Common myeloid progenitor, CD34-positive (primary cell): ENCODE measurements at regions not wholly inside any gene's neighbourhood (a gene's known extent, or its start where the extent isn't known, plus 50 kb on each side); places are given as distances from the start of the nearest gene placed in this dataset.
A peak's percentile ranks its signal among the peaks of the same experiment; 100 is the strongest.

Experiments used
- CTCF ChIA-PET: fragments of 350-600 bp; sonication (Branson Sonifier 250); formaldehyde crosslinking; loops from one replicate; lab custom pipeline; 2021; ENCODE audit warnings: antibody characterized with exemption; lab: Charles Lee
- POLR2A ChIA-PET: fragments of 350-600 bp; sonication (Branson Sonifier 250); formaldehyde crosslinking; loops from one replicate; lab custom pipeline; 2021; ENCODE audit warnings: antibody characterized with exemption; lab: Charles Lee
- DNase-seq, 3 donors: peaks; one replicate each; pipeline versions ENCODE4 v3.0.0 to v3.0.0-alpha.2; 2013
- H3K27ac ChIP-seq, 2 experiments: 1 replicate in 1 of 2; 2 replicates in 1 of 2; pipeline ENCODE4 v1.7.0; 2013; ENCODE audit warnings: inconsistent platforms in 2 of 2, low read length in 2 of 2, mild to moderate bottlenecking in 2 of 2, low read depth in 1 of 2, moderate library complexity in 1 of 2; ENCODE audit not compliant: severe bottlenecking in 2 of 2, insufficient read depth in 1 of 2, poor library complexity in 1 of 2
- H3K27me3 ChIP-seq, 5 experiments: replicated peaks in 2 of 5; 1 replicate in 3 of 5; 2 replicates in 2 of 5; pipeline versions ENCODE4 v1.6.1 to v1.7.0; 2013; ENCODE audit warnings: low read length in 4 of 5, mild to moderate bottlenecking in 2 of 5, moderate library complexity in 2 of 5, inconsistent platforms in 1 of 5; ENCODE audit not compliant: insufficient read depth in 5 of 5, control insufficient read depth in 4 of 5
- H3K36me3 ChIP-seq, 4 experiments: 1 replicate in 2 of 4; 2 replicates in 2 of 4; pipeline versions ENCODE4 v1.6.1 to v1.7.0; 2013; ENCODE audit warnings: low read length in 3 of 4, control low read depth in 1 of 4, mild to moderate bottlenecking in 1 of 4; ENCODE audit not compliant: control insufficient read depth in 4 of 4, insufficient read depth in 4 of 4
- H3K4me1 ChIP-seq, 4 experiments: 1 replicate in 3 of 4; 2 replicates in 1 of 4; pipeline versions ENCODE4 v1.6.1 to v1.7.1; 2013; ENCODE audit warnings: low read length in 3 of 4, mild to moderate bottlenecking in 3 of 4, control low read depth in 1 of 4, inconsistent platforms in 1 of 4, moderate library complexity in 1 of 4; ENCODE audit not compliant: control insufficient read depth in 4 of 4, insufficient read depth in 4 of 4; ENCODE audit errors: control extremely low read depth in 1 of 4
- H3K4me3 ChIP-seq, 7 experiments: 1 replicate in 4 of 7; 2 replicates in 3 of 7; pipeline versions ENCODE4 v1.5.1 to v1.7.0; 2013; ENCODE audit warnings: mild to moderate bottlenecking in 7 of 7, low read length in 6 of 7, moderate library complexity in 6 of 7, inconsistent platforms in 2 of 7, low read depth in 2 of 7, control low read depth in 1 of 7; ENCODE audit not compliant: insufficient read depth in 4 of 7, control insufficient read depth in 1 of 7; ENCODE audit errors: extremely low read depth in 1 of 7
- H3K9me3 ChIP-seq, 5 experiments: 1 replicate in 4 of 5; 2 replicates in 1 of 5; pipeline versions ENCODE4 v1.6.1 to v1.7.1; 2013; ENCODE audit warnings: low read length in 4 of 5, mild to moderate bottlenecking in 2 of 5, inconsistent platforms in 1 of 5, low read depth in 1 of 5, moderate library complexity in 1 of 5; ENCODE audit not compliant: control insufficient read depth in 4 of 5, insufficient read depth in 2 of 5; ENCODE audit errors: control extremely low read depth in 1 of 5
- WGBS: methylation state at CpG from one replicate; pipeline ENCODE4 v1.1.5; 2013; ENCODE audit not compliant: insufficient coverage; 5-methylcytosine and 5-hydroxymethylcytosine counted together

GRCh38 chr1:232579958-232580941 is 49.7 kb downstream of the SIPA1L2 start:
- DNase-seq = peak in 1 of 3 donors; percentile 14
- CTCF ChIA-PET = interaction anchor here (1.6 kb wide), 1 partner anchor 8 kb away, joined by 3 read pairs; no protein-coding TSS in a partner anchor
- H3K27ac ChIP-seq = no peak overlapping the region
- no peak overlapping the region for H3K4me3 ChIP-seq
- H3K4me1 ChIP-seq = peaks cover 4 to 21% (median 14%) of the 10 kb centered on the region in 4 experiments
- H3K36me3 ChIP-seq = no peaks in the 10 kb centered on the region
- WGBS = 89% methylated on average over 3 of the region's 3 CpGs
- no peaks in the 10 kb centered on the region for H3K27me3 ChIP-seq
- no peaks in the 10 kb centered on the region for H3K9me3 ChIP-seq
- POLR2A ChIA-PET = no interaction called here

GRCh38 chr1:232579466-232579865 is 50.5 kb downstream of the SIPA1L2 start:
- ChIA-PET POLR2A (no interaction called here), CTCF (interaction anchor here (1.4 kb wide), 1 partner anchor 17 kb away, joined by 3 read pairs; no protein-coding TSS in a partner anchor)
- no peaks in the 10 kb centered on the region for H3K36me3 ChIP-seq
- WGBS = no CpG with 5 or more reads among the region's 1 CpG
- H3K4me1 ChIP-seq = peaks cover 4 to 21% (median 14%) of the 10 kb centered on the region in 4 experiments
- DNase-seq = no peak
- H3K4me3 ChIP-seq = no peak overlapping the region
- no peaks in the 10 kb centered on the region for H3K27me3 ChIP-seq
- H3K27ac ChIP-seq = no peak overlapping the region
- no peaks in the 10 kb centered on the region for H3K9me3 ChIP-seq

- Histone ChIP-seq H3K4me3 (no peak overlapping the region), H3K4me1 (peaks cover 4 to 21% (median 14%) of the 10 kb centered on the region in 4 experiments), H3K27ac (no peak overlapping the region), H3K36me3 (no peaks in the 10 kb centered on the region), H3K27me3 (no peaks in the 10 kb centered on the region), H3K9me3 (no peaks in the 10 kb centered on the region)
- DNase-seq = peak in 2 of 3 donors; percentile 26 to 33
- 45% methylated on average over 1 of the region's 3 CpGs for WGBS
- POLR2A ChIA-PET = interaction anchor here (0.6 kb wide), 1 partner anchor 17 kb away, joined by 6 read pairs; no protein-coding TSS in a partner anchor
- CTCF ChIA-PET = interaction anchor here (1.4 kb wide), 1 partner anchor 16 kb away, joined by 3 read pairs; no protein-coding TSS in a partner anchor
These were observed 51.2 kb downstream of the SIPA1L2 start for GRCh38 chr1:232578651-232579195.

GRCh38 chr1:232577772-232578171 is 52.2 kb downstream of the SIPA1L2 start:
- Histone ChIP-seq H3K36me3 (no peaks in the 10 kb centered on the region), H3K4me3 (no peak overlapping the region), H3K9me3 (no peaks in the 10 kb centered on the region), H3K27me3 (no peaks in the 10 kb centered on the region), H3K27ac (no peak overlapping the region), H3K4me1 (peaks cover 4 to 21% (median 14%) of the 10 kb centered on the region in 4 experiments)
- no CpG with 5 or more reads among the region's 2 CpGs for WGBS
- ChIA-PET CTCF (interaction anchor here (1.4 kb wide), 1 partner anchor 9 kb away, joined by 3 read pairs; no protein-coding TSS in a partner anchor), POLR2A (no interaction called here)
- no peak for DNase-seq

GRCh38 chr1:232576537-232576936 is 53.4 kb downstream of the SIPA1L2 start:
- Histone ChIP-seq H3K9me3 (no peaks in the 10 kb centered on the region), H3K4me1 (peaks cover 4 to 21% (median 14%) of the 10 kb centered on the region in 4 experiments), H3K27ac (no peak overlapping the region), H3K27me3 (no peaks in the 10 kb centered on the region), H3K4me3 (no peak overlapping the region), H3K36me3 (no peaks in the 10 kb centered on the region)
- no peak for DNase-seq
- ChIA-PET CTCF (interaction anchor here (1.4 kb wide), 1 partner anchor 11 kb away, joined by 3 read pairs; no protein-coding TSS in a partner anchor), POLR2A (no interaction called here)
- 75% methylated on average over 6 of the region's 8 CpGs for WGBS

GRCh38 chr1:232575763-232576040 is 54.2 kb downstream of the SIPA1L2 start:
- no peak overlapping the region for H3K4me3 ChIP-seq
- peaks cover 4 to 21% (median 14%) of the 10 kb centered on the region in 4 experiments for H3K4me1 ChIP-seq
- H3K36me3 ChIP-seq = no peaks in the 10 kb centered on the region
- 80% methylated on average over 2 of the region's 5 CpGs for WGBS
- no peaks in the 10 kb centered on the region for H3K9me3 ChIP-seq
- H3K27ac ChIP-seq = no peak overlapping the region
- POLR2A ChIA-PET = no interaction called here
- CTCF ChIA-PET = no interaction called here
- DNase-seq = no peak
- H3K27me3 ChIP-seq = no peaks in the 10 kb centered on the region
